ENCODE measurements at regions not wholly inside any gene's neighbourhood (a gene's known extent, or its start where the extent isn't known, plus 50 kb on each side); places are given as distances from the start of the nearest gene placed in this dataset.

GRCh38 chr6:170031684-170032121, 259.2 kb downstream of the DLL1 start:
- H3K4me1 ChIP-seq = peaks cover 0 to 7% (median 0%) of the 10 kb centered on the region in 4 donors
- H3K4me3 ChIP-seq = no peak overlapping the region
- DNase-seq (ENCODE audit: extremely low spot score) = no peak
- WGBS = 92% methylated on average over 11 of the region's 11 CpGs
- TF ChIP-seq CTCF (IDR thresholded peaks at IDR 0.05) (no peak), POLR2A (IDR thresholded peaks at IDR 0.05; ENCODE audit: low read depth) (no peak), POLR2AphosphoS5 (IDR thresholded peaks at IDR 0.05) (no peak), EP300 (IDR thresholded peaks at IDR 0.05) (no peak)
- no peaks in the 10 kb centered on the region for H3K27me3 ChIP-seq
- H3K36me3 ChIP-seq = no peaks in the 10 kb centered on the region
- intact Hi-C loops (cut with DNase I) = no loop called here
- H3K27ac ChIP-seq (replicated peaks in 1 of 4) = no peak overlapping the region
- H3K9me3 ChIP-seq = peaks cover 0 to 6% (median 0%) of the 10 kb centered on the region in 4 donors

- no peaks in the 10 kb centered on the region for H3K36me3 ChIP-seq
- no peaks in the 10 kb centered on the region for H3K27me3 ChIP-seq
- H3K9me3 ChIP-seq = peaks cover 0 to 2% (median 0%) of the 10 kb centered on the region in 4 donors
- no peak overlapping the region for H3K4me3 ChIP-seq
- no peak overlapping the region for H3K27ac ChIP-seq (replicated peaks in 1 of 4)
- DNase-seq (ENCODE audit: extremely low spot score) = no peak
- peaks cover 0 to 7% (median 0%) of the 10 kb centered on the region in 4 donors for H3K4me1 ChIP-seq
- 70% methylated on average over 7 of the region's 16 CpGs for WGBS
- TF ChIP-seq POLR2AphosphoS5 (IDR thresholded peaks at IDR 0.05) = no peak
- no peak for TF ChIP-seq POLR2A (IDR thresholded peaks at IDR 0.05; ENCODE audit: low read depth)
- TF ChIP-seq CTCF (IDR thresholded peaks at IDR 0.05) = no peak
- no peak for TF ChIP-seq EP300 (IDR thresholded peaks at IDR 0.05)
- intact Hi-C loops (cut with DNase I) = no loop called here
Measured at GRCh38 chr6:170030821-170031471, 259.9 kb downstream of the DLL1 start.

DNA sequence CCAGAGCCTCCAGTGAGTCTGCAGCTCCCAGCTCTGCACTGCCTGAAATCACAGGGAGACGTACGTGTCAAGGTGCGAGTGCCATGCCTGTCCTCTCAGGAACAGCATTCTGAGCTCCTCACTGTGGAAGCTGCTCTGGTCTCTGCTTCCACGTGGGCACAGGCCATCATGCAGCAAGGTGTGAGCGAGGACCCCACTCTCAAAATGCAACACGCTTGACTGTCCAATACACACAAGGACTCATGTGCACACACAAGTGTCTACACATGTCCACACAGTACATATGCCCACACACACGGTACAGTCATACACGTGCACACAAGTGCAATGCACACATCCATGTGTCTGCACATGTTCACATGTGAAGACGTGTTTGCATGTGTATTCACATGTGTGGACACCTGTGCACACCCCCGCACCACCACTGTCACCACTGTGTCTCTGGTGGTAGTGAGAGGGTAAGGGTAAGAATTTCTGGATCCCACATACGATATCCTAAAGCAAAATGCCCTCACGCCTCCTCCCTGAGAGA, 260.5 kb downstream of the DLL1 start:
- TF ChIP-seq POLR2AphosphoS5 (IDR thresholded peaks at IDR 0.05) = no peak
- TF ChIP-seq CTCF (IDR thresholded peaks at IDR 0.05) = no peak
- TF ChIP-seq EP300 (IDR thresholded peaks at IDR 0.05) = no peak
- no peak for TF ChIP-seq POLR2A (IDR thresholded peaks at IDR 0.05; ENCODE audit: low read depth)
- H3K9me3 ChIP-seq = no peaks in the 10 kb centered on the region
- peaks cover 0 to 7% (median under 1%) of the 10 kb centered on the region in 4 donors for H3K4me1 ChIP-seq
- no peak overlapping the region for H3K27ac ChIP-seq (replicated peaks in 1 of 4)
- H3K4me3 ChIP-seq = no peak overlapping the region
- WGBS = 88% methylated on average over 10 of the region's 12 CpGs
- DNase-seq (ENCODE audit: extremely low spot score) = no peak
- intact Hi-C loops (cut with DNase I) = no loop called here
- H3K36me3 ChIP-seq = no peaks in the 10 kb centered on the region
- H3K27me3 ChIP-seq = no peaks in the 10 kb centered on the region

DNA sequence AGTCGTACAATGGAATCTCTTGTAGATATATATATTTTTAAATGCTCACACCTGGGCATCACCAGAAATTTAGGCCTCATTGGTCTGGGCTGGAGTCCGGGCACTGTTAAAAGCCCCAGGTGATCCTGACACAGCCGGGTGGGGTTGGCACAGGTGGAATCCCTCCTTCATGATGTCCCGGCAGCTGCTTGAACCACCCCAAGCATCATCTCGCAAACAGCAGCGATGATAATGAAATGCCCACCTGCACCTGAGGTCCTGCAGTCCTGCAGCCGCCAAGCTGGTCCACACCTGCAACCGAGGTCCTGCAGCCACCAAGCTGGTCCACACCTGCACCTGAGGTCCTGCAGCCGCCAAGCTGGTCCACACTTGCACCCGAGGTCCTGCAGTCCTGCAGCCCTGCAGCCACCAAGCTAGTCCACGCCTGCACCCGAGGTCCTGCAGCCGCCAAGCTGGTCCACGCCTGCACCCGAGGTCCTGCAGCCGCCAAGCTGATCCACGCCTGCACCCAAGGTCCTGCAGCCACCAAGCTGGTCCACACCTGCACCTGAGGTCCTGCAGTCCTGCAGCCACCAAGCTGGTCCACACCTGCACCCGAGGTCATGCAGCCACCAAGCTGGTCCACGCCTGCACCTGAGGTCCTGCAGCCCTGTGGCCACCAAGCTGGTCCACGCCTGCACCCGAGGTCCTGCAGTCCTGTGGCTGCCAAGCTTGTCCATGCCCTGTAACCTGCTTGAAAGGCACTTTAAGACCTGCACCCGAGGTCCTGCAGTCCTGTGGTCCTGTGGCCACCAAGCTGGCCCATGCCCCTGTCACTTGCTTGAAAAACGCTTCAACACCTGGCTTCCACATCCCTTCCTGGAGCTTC, 261.2 kb downstream of the DLL1 start:
- Histone ChIP-seq H3K27ac (replicated peaks in 1 of 4) (no peak overlapping the region), H3K4me1 (peaks cover 0 to 8% (median 4%) of the 10 kb centered on the region in 4 donors), H3K27me3 (no peaks in the 10 kb centered on the region), H3K9me3 (no peaks in the 10 kb centered on the region), H3K4me3 (no peak overlapping the region), H3K36me3 (no peaks in the 10 kb centered on the region)
- 75% methylated on average over 13 of the region's 23 CpGs for WGBS
- TF ChIP-seq CTCF (IDR thresholded peaks at IDR 0.05) (no peak), EP300 (IDR thresholded peaks at IDR 0.05) (no peak), POLR2A (IDR thresholded peaks at IDR 0.05; ENCODE audit: low read depth) (no peak), POLR2AphosphoS5 (IDR thresholded peaks at IDR 0.05) (no peak)
- no peak for DNase-seq (ENCODE audit: extremely low spot score)
- intact Hi-C loops (cut with DNase I) = no loop called here

Measured in esophagus muscularis mucosa (tissue), 4 donors.